Large intestine (tissue), 3 donors: ENCODE measurements at regions not wholly inside any gene's neighbourhood (a gene's known extent, or its start where the extent isn't known, plus 50 kb on each side); places are given as distances from the start of the nearest gene placed in this dataset.
A peak's percentile ranks its signal among the peaks of the same experiment; 100 is the strongest.
"Not testable (repeated sequence)": the region's sequence is repeated elsewhere in the genome, so short reads cannot be mapped to it uniquely, and the experiment has no call there.

Experiments
- DNase-seq, 2 donors: peaks; one replicate each; pipeline versions ENCODE4 v3.0.0 to v3.0.0-alpha.2; 2013
- H3K27ac ChIP-seq: one replicate; pipeline ENCODE4 v1.5.1; 2013; ENCODE audit warnings: low read length
- H3K27me3 ChIP-seq: 2 replicates; pipeline ENCODE4 v1.6.1; 2013; ENCODE audit warnings: low read length; ENCODE audit not compliant: control insufficient read depth, insufficient read depth
- H3K36me3 ChIP-seq: 2 replicates; pipeline ENCODE4 v1.6.1; 2013; ENCODE audit warnings: low read length; ENCODE audit not compliant: control insufficient read depth, insufficient read depth
- H3K4me1 ChIP-seq: one replicate; pipeline ENCODE4 v1.6.1; 2013; ENCODE audit warnings: low read length; ENCODE audit not compliant: control insufficient read depth, insufficient read depth
- H3K4me3 ChIP-seq: one replicate; pipeline ENCODE4 v1.5.1; 2013; ENCODE audit warnings: low read length
- H3K9me3 ChIP-seq: one replicate; pipeline ENCODE4 v1.6.1; 2013; ENCODE audit warnings: mild to moderate bottlenecking, low read depth, low read length, moderate library complexity; ENCODE audit not compliant: control insufficient read depth
- WGBS: methylation state at CpG from one replicate; pipeline ENCODE4 v1.1.5; 2013; ENCODE audit warnings: low lambda C conversion rate; ENCODE audit not compliant: insufficient coverage; 5-methylcytosine and 5-hydroxymethylcytosine counted together

- DNase-seq: no peak
- WGBS: no CpG with 5 or more reads among the region's 20 CpGs
- no peaks in the 10 kb centered on the region for H3K36me3 ChIP-seq
- H3K9me3 ChIP-seq: no peaks in the 10 kb centered on the region
- H3K27me3 ChIP-seq: no peaks in the 10 kb centered on the region
- no peak overlapping the region for H3K4me3 ChIP-seq
- H3K4me1 ChIP-seq: no peaks in the 10 kb centered on the region
- no peak overlapping the region for H3K27ac ChIP-seq
Observed at GRCh38 chr10:27349987-27350386, 109.4 kb upstream of the ACBD5 start.

- H3K27ac ChIP-seq, H3K4me1 ChIP-seq, H3K4me3 ChIP-seq, H3K36me3 ChIP-seq, H3K27me3 ChIP-seq, H3K9me3 ChIP-seq: not testable (repeated sequence)
- WGBS: 11% methylated on average over 2 of the region's 4 CpGs
- peak in 1 of 2 donors; percentile 18 for DNase-seq
Observed at GRCh38 chr10:27347827-27348207, 107.2 kb upstream of the ACBD5 start.

- no peaks in the 10 kb centered on the region for H3K4me1 ChIP-seq
- 90% methylated on average over 2 of the region's 4 CpGs for WGBS
- H3K27me3 ChIP-seq: no peaks in the 10 kb centered on the region
- no peak for DNase-seq
- H3K9me3 ChIP-seq: no peaks in the 10 kb centered on the region
- no peak overlapping the region for H3K27ac ChIP-seq
- no peak overlapping the region for H3K4me3 ChIP-seq
- H3K36me3 ChIP-seq: no peaks in the 10 kb centered on the region
Observed at GRCh38 chr10:27345455-27345920, 104.9 kb upstream of the ACBD5 start.

GRCh38 chr10:27344568-27345454, 104.2 kb upstream of the ACBD5 start:
- Histone ChIP-seq H3K9me3 (no peaks in the 10 kb centered on the region), H3K27ac (no peak overlapping the region), H3K27me3 (no peaks in the 10 kb centered on the region), H3K4me1 (no peaks in the 10 kb centered on the region), H3K36me3 (no peaks in the 10 kb centered on the region), H3K4me3 (no peak overlapping the region)
- no peak for DNase-seq
- 86% methylated on average over 2 of the region's 8 CpGs for WGBS

- WGBS: 40% methylated on average over 1 of the region's 3 CpGs
- no peaks in the 10 kb centered on the region for H3K9me3 ChIP-seq
Observed at GRCh38 chr10:27341001-27341400, 100.4 kb upstream of the ACBD5 start.

GRCh38 chr10:27335246-27335645, 94.6 kb upstream of the ACBD5 start:
- not testable (repeated sequence) for H3K4me1 ChIP-seq, H3K36me3 ChIP-seq, H3K27ac ChIP-seq, H3K27me3 ChIP-seq, H3K4me3 ChIP-seq, DNase-seq, H3K9me3 ChIP-seq
- no CpG with 5 or more reads among the region's 3 CpGs for WGBS

More at GRCh38 chr10:27341001-27341400, 100.4 kb upstream of the ACBD5 start:
- no peak for DNase-seq
- no peak overlapping the region for H3K27ac ChIP-seq
- H3K4me3 ChIP-seq: no peak overlapping the region
- no peaks in the 10 kb centered on the region for H3K4me1 ChIP-seq
- H3K36me3 ChIP-seq: no peaks in the 10 kb centered on the region
- no peaks in the 10 kb centered on the region for H3K27me3 ChIP-seq

GRCh38 chr10:27330074-27330473, 89.5 kb upstream of the ACBD5 start:
- H3K27me3 ChIP-seq: no peaks in the 10 kb centered on the region
- no peaks in the 10 kb centered on the region for H3K4me1 ChIP-seq
- no CpG with 5 or more reads among the region's 3 CpGs for WGBS
- H3K27ac ChIP-seq: peak overlapping the region; percentile 58
- H3K36me3 ChIP-seq: no peaks in the 10 kb centered on the region
- no peaks in the 10 kb centered on the region for H3K9me3 ChIP-seq
- DNase-seq: peak; percentile 50 to 72
- H3K4me3 ChIP-seq: no peak overlapping the region

GRCh38 chr10:27328946-27329345, 88.3 kb upstream of the ACBD5 start:
- no peaks in the 10 kb centered on the region for H3K27me3 ChIP-seq
- no peaks in the 10 kb centered on the region for H3K36me3 ChIP-seq
- no CpG with 5 or more reads among the region's 1 CpG for WGBS
- no peak overlapping the region for H3K4me3 ChIP-seq
- H3K27ac ChIP-seq: peak overlapping the region; percentile 54
- DNase-seq: peak; percentile 29 to 62
- H3K9me3 ChIP-seq: no peaks in the 10 kb centered on the region
- no peaks in the 10 kb centered on the region for H3K4me1 ChIP-seq

GRCh38 chr10:27326748-27327147, 86.2 kb upstream of the ACBD5 start:
- H3K27ac ChIP-seq, H3K4me3 ChIP-seq, DNase-seq, H3K4me1 ChIP-seq, H3K36me3 ChIP-seq, H3K27me3 ChIP-seq, H3K9me3 ChIP-seq: not testable (repeated sequence)
- 60% methylated on average over 1 of the region's 5 CpGs for WGBS

GRCh38 chr10:27319752-27320431, 79.3 kb upstream of the ACBD5 start:
- H3K4me3 ChIP-seq: peak overlapping the region; percentile 27
- 0% methylated on average over 1 of the region's 44 CpGs for WGBS
- H3K27ac ChIP-seq: peak overlapping the region; percentile 60
- peaks cover 5% of the 10 kb centered on the region for H3K4me1 ChIP-seq
- H3K36me3 ChIP-seq: no peaks in the 10 kb centered on the region
- H3K9me3 ChIP-seq: no peaks in the 10 kb centered on the region
- no peaks in the 10 kb centered on the region for H3K27me3 ChIP-seq
- DNase-seq: peak; percentile 42 to 84
